Ishikawa (cell line): ENCODE measurements at regions not wholly inside any gene's neighbourhood (a gene's known extent, or its start where the extent isn't known, plus 50 kb on each side); places are given as distances from the start of the nearest gene placed in this dataset.

Experiments used
- CEBPB ChIP-seq: IDR thresholded peaks from 2 replicates; pipeline ENCODE4 v1.6.1; 2012
- CREB1 ChIP-seq: IDR thresholded peaks from 2 replicates; pipeline ENCODE4 v1.6.1; 2012; ENCODE audit warnings: low read depth
- EGR1 ChIP-seq: IDR thresholded peaks from 2 replicates; pipeline ENCODE4 v1.6.1; 2012
- EP300 ChIP-seq: IDR thresholded peaks from 2 replicates; pipeline ENCODE4 v1.6.1; 2012; ENCODE audit warnings: borderline replicate concordance
- FOXM1 ChIP-seq: IDR thresholded peaks from 2 replicates; pipeline ENCODE4 v1.6.1; 2012; ENCODE audit warnings: low read depth, borderline replicate concordance
- NFIC ChIP-seq: IDR thresholded peaks from 2 replicates; pipeline ENCODE4 v1.6.1; 2012
- RAD21 ChIP-seq: IDR thresholded peaks from 2 replicates; pipeline ENCODE4 v1.6.1; 2012; ENCODE audit warnings: low read depth
- TAF1 ChIP-seq: IDR thresholded peaks from 2 replicates; pipeline ENCODE4 v1.6.1; 2012; ENCODE audit warnings: low read depth, mild to moderate bottlenecking
- TCF12 ChIP-seq: IDR thresholded peaks from 2 replicates; pipeline ENCODE4 v1.6.1; 2012; ENCODE audit warnings: low read depth
- TEAD4 ChIP-seq: IDR thresholded peaks from 2 replicates; pipeline ENCODE4 v1.6.1; 2012
- YY1 ChIP-seq: IDR thresholded peaks from 2 replicates; pipeline ENCODE4 v1.6.1; 2012; ENCODE audit warnings: low read depth
- ZBTB7A ChIP-seq: IDR thresholded peaks from 2 replicates; pipeline ENCODE4 v1.6.1; 2012; ENCODE audit warnings: low read depth
- TF ChIP-seq, protein P1 (sequence below): IDR thresholded peaks from 2 replicates; pipeline ENCODE4 v1.6.1; 2012
- TF ChIP-seq, protein P2 (sequence below): IDR thresholded peaks from 2 replicates; pipeline ENCODE4 v1.6.1; 2012
- TF ChIP-seq, protein P3 (sequence below): IDR thresholded peaks from 2 replicates; pipeline ENCODE4 v1.6.1; 2012; ENCODE audit warnings: low read depth, mild to moderate bottlenecking

DNA sequence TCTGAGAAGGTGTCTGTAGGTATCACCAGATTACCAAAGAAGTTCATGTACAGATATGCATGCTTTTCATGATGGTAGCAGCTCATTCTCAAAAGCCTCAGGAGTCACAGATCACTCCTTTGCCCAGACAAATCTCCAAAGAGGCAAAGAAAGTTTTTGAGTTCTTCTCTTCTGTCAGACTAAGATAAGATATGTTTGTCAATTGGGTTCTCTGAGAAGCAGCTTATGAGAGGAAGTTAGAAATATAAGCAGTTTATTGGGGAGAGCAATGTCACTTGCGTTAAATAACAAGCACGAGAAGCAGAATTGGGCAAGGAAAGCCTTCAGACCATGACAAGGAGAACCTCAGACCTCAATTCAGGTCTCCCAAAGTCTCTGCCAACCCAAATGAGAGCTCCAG, 219.2 kb upstream of the KLF4 start:
- TF ChIP-seq YY1 (no peak), CEBPB (no peak), EP300 (no peak), TEAD4 (no peak), EGR1 (no peak), NFIC (no peak)
- TF ChIP-seq, protein P1, sequence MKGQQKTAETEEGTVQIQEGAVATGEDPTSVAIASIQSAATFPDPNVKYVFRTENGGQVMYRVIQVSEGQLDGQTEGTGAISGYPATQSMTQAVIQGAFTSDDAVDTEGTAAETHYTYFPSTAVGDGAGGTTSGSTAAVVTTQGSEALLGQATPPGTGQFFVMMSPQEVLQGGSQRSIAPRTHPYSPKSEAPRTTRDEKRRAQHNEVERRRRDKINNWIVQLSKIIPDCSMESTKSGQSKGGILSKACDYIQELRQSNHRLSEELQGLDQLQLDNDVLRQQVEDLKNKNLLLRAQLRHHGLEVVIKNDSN, result no peak

DNA sequence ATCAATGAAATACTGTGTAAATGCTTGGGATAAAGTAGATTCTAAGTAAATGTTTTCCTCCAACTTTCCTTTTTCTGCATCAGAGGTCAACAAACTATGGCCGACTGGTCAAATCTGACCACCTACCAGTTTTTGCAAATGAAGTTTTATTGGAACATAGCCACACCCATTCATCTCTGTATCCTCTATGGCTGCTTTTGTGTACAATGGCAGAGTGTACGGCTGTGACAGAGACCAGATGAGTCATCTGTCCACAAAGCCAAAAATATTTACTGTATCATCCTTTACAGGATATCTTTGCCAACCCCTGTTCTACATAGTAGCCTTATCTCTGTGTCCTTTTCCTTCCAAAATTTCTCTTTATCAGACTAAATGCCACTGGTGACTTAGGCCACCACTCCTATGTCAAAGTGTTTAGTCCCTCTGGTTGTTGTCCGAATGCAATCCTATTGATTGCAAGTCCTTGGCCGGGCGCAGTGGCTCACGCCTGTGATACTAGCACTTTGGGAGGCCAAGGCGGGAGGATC, 218.4 kb upstream of the KLF4 start:
- TF ChIP-seq ZBTB7A (no peak), CEBPB (no peak), EGR1 (no peak), TEAD4 (no peak), TCF12 (no peak), CREB1 (no peak)
- TF ChIP-seq, protein P2, sequence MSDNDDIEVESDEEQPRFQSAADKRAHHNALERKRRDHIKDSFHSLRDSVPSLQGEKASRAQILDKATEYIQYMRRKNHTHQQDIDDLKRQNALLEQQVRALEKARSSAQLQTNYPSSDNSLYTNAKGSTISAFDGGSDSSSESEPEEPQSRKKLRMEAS, result no peak

DNA sequence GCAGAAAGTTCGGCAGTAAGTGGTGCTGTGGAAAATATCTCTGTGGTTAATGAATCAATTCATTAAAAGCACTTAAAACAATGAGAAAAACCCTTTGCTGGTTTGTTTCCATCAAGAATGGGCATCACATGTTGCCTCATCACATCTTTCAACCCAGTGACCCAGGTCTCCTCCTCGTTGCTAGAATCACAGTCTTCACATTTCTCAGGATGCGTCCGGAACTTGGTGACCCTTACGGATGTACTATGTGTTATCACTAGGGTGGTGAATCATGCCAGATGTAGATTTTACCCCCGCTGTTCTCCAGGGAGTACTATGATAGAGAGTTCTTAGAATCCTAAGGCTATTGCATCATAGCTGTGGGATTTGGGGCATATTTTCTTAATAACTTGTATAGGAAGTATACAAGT, 217.9 kb upstream of the KLF4 start:
- no peak for TF ChIP-seq CEBPB
- no peak for TF ChIP-seq RAD21
- TF ChIP-seq EP300, result no peak
- TF ChIP-seq, protein P1, result no peak
- TF ChIP-seq EGR1, result no peak
- TF ChIP-seq TAF1, result no peak
- TF ChIP-seq NFIC, result no peak
- TF ChIP-seq, protein P2, result no peak
- TF ChIP-seq ZBTB7A, result no peak
- no peak for TF ChIP-seq TCF12
- no peak for TF ChIP-seq YY1
- no peak for TF ChIP-seq TEAD4
- TF ChIP-seq, protein P3, sequence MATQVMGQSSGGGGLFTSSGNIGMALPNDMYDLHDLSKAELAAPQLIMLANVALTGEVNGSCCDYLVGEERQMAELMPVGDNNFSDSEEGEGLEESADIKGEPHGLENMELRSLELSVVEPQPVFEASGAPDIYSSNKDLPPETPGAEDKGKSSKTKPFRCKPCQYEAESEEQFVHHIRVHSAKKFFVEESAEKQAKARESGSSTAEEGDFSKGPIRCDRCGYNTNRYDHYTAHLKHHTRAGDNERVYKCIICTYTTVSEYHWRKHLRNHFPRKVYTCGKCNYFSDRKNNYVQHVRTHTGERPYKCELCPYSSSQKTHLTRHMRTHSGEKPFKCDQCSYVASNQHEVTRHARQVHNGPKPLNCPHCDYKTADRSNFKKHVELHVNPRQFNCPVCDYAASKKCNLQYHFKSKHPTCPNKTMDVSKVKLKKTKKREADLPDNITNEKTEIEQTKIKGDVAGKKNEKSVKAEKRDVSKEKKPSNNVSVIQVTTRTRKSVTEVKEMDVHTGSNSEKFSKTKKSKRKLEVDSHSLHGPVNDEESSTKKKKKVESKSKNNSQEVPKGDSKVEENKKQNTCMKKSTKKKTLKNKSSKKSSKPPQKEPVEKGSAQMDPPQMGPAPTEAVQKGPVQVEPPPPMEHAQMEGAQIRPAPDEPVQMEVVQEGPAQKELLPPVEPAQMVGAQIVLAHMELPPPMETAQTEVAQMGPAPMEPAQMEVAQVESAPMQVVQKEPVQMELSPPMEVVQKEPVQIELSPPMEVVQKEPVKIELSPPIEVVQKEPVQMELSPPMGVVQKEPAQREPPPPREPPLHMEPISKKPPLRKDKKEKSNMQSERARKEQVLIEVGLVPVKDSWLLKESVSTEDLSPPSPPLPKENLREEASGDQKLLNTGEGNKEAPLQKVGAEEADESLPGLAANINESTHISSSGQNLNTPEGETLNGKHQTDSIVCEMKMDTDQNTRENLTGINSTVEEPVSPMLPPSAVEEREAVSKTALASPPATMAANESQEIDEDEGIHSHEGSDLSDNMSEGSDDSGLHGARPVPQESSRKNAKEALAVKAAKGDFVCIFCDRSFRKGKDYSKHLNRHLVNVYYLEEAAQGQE, result no peak
- TF ChIP-seq FOXM1, result no peak

DNA sequence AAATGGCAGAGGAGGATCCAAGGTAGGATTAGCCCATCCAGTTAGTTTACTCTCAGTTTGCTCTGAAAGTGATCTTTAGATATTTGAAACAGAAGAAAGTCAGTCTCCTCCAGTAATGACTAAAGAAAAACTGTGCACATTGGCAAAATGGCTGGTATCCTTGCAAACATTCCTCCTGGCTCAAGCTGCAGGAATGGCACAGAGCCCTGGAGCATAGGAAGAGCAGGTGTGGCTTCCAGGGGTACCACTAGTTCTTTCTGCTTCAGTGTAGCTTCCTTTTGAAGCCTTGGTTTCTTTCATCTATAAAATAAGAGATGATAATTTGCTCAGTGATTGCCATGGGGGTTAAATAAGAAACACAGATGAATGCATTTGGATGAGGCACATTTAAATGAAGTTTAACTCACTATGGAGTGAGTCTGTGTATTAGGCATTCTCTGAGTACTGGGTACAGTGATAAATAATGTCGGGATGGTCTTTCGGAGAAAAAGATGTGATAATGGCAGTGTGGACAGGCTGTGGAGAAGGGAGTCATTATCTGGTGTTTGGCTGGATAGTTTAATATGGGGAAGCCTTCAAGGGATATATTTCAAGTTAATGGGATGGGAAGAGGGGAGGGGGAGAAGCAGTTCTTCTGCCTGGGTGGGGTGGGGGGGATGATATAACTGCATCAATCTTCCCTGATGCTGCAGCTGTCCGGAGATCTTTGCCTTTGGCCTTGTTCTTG, 217.3 kb upstream of the KLF4 start:
- TF ChIP-seq YY1, result no peak
- no peak for TF ChIP-seq TEAD4

DNA sequence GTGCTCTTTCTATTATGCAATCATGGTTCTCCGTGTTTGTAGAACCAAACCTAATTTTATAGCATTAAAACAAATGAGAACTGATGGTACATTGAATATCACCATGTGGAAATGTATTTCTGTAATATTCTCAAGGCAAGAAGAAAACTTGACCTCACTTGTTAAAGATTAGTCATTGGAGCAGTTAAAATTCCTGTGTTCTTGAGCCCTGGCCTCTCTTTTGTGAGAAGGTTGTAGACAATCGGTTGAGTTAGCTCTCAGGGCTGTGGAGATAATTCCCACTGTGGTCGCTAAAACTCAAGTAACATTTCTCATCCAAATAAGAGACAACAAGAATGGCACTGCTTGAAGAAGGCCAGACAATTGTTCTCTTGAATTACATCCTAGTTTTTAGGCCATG, 216.0 kb upstream of the KLF4 start:
- no peak for TF ChIP-seq TAF1
- TF ChIP-seq ZBTB7A, result no peak
- TF ChIP-seq, protein P1, result no peak
- TF ChIP-seq NFIC, result no peak
- no peak for TF ChIP-seq CREB1
- TF ChIP-seq, protein P2, result no peak
- TF ChIP-seq CEBPB, result no peak
- TF ChIP-seq TEAD4, result no peak
- TF ChIP-seq RAD21, result no peak
- TF ChIP-seq, protein P3, result no peak
- no peak for TF ChIP-seq EGR1

DNA sequence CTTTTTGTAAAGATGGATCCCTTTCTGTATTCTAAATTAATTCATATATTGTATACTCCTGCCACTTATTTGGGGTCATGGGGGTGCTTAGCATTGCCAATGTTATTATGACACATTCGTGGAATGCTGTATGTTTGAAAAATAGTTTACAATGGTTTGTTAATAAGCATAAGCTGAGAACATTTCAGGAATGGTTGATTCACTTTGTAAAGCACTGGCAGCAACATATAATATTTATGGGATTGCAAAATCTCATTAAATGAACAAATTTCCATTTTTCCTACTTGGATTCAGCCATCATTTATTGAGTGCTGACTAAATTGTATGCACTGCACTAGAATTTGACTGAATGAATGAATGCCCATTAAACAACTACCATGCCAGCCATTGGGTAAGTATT, 215.2 kb upstream of the KLF4 start:
- TF ChIP-seq YY1 (no peak), FOXM1 (no peak), CEBPB (no peak), CREB1 (no peak), NFIC (no peak), EP300 (no peak), TEAD4 (no peak), EGR1 (no peak), TCF12 (no peak), TAF1 (no peak), ZBTB7A (no peak), RAD21 (no peak)
- TF ChIP-seq, protein P3, result no peak
- TF ChIP-seq, protein P1, result no peak
- TF ChIP-seq, protein P2, result no peak
